ENCODE measurements at regions not wholly inside any gene's neighbourhood (a gene's known extent, or its start where the extent isn't known, plus 50 kb on each side); places are given as distances from the start of the nearest gene placed in this dataset.

DNA sequence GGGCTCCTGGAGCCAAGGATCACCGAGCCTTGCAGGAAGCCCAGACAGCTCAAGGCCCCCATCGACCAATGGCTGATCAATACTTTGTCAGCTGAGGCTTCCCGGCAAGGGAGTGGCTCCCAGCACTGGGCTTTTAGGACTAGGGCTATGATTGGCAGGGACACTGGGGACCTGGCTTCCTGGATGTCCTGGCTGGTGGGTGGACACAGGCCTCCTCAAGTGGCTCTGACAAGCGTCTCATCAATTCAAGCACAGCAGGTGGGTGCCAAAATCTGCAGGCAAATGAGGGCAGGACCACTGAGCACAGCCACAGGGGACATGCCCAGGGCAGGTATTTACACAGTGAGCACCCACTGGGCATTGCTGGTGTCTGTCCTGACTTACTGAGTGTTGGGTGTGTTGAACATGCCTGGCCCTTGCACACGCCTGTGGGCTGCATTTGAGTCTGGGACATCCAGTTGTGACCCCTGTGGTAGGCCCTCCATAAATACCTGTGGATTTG, 420.1 kb upstream of the SULF2 start:
- TF ChIP-seq CEBPB (IDR thresholded peaks at IDR 0.05) (no peak), TEAD4 (IDR thresholded peaks at IDR 0.05) (no peak), NFIC (IDR thresholded peaks at IDR 0.05) (no peak), TAF1 (IDR thresholded peaks at IDR 0.05; ENCODE audit: low read depth) (no peak), YY1 (IDR thresholded peaks at IDR 0.05; ENCODE audit: low read depth) (no peak), FOXM1 (IDR thresholded peaks at IDR 0.05; ENCODE audit: borderline replicate concordance, low read depth) (no peak), EP300 (IDR thresholded peaks at IDR 0.05; ENCODE audit: borderline replicate concordance) (no peak)
- TF ChIP-seq, protein P1, sequence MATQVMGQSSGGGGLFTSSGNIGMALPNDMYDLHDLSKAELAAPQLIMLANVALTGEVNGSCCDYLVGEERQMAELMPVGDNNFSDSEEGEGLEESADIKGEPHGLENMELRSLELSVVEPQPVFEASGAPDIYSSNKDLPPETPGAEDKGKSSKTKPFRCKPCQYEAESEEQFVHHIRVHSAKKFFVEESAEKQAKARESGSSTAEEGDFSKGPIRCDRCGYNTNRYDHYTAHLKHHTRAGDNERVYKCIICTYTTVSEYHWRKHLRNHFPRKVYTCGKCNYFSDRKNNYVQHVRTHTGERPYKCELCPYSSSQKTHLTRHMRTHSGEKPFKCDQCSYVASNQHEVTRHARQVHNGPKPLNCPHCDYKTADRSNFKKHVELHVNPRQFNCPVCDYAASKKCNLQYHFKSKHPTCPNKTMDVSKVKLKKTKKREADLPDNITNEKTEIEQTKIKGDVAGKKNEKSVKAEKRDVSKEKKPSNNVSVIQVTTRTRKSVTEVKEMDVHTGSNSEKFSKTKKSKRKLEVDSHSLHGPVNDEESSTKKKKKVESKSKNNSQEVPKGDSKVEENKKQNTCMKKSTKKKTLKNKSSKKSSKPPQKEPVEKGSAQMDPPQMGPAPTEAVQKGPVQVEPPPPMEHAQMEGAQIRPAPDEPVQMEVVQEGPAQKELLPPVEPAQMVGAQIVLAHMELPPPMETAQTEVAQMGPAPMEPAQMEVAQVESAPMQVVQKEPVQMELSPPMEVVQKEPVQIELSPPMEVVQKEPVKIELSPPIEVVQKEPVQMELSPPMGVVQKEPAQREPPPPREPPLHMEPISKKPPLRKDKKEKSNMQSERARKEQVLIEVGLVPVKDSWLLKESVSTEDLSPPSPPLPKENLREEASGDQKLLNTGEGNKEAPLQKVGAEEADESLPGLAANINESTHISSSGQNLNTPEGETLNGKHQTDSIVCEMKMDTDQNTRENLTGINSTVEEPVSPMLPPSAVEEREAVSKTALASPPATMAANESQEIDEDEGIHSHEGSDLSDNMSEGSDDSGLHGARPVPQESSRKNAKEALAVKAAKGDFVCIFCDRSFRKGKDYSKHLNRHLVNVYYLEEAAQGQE (IDR thresholded peaks at IDR 0.05; ENCODE audit: low read depth), result no peak

DNA sequence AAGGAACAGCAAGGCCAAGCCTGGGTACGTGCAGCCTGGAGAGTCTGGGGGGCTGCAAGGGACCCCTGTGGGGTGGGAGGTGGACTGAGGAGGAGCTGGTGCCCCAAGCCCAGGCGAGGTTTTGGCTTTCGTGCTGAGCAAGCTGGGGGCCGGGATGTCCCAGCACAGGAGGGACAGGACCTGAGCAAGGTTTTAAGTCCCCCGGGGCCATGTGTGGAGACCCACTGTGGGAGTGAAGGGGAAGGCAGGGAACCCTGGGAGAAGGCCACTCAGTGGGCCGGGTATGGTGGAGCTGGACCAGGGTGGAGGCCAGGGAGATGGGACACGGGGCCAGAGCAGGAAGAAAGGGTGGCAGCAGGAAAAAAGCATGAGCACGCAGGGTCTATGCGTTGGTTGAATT, 419.2 kb upstream of the SULF2 start:
- TF ChIP-seq, protein P2, sequence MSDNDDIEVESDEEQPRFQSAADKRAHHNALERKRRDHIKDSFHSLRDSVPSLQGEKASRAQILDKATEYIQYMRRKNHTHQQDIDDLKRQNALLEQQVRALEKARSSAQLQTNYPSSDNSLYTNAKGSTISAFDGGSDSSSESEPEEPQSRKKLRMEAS (IDR thresholded peaks at IDR 0.05), result no peak
- TF ChIP-seq EP300 (IDR thresholded peaks at IDR 0.05; ENCODE audit: borderline replicate concordance) (no peak), CEBPB (IDR thresholded peaks at IDR 0.05) (no peak), FOXM1 (IDR thresholded peaks at IDR 0.05; ENCODE audit: borderline replicate concordance, low read depth) (no peak), EGR1 (IDR thresholded peaks at IDR 0.05) (no peak), TEAD4 (IDR thresholded peaks at IDR 0.05) (no peak), TAF1 (IDR thresholded peaks at IDR 0.05; ENCODE audit: low read depth) (no peak), CREB1 (IDR thresholded peaks at IDR 0.05; ENCODE audit: low read depth) (no peak)
- TF ChIP-seq, protein P3, sequence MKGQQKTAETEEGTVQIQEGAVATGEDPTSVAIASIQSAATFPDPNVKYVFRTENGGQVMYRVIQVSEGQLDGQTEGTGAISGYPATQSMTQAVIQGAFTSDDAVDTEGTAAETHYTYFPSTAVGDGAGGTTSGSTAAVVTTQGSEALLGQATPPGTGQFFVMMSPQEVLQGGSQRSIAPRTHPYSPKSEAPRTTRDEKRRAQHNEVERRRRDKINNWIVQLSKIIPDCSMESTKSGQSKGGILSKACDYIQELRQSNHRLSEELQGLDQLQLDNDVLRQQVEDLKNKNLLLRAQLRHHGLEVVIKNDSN (IDR thresholded peaks at IDR 0.05), result no peak

DNA sequence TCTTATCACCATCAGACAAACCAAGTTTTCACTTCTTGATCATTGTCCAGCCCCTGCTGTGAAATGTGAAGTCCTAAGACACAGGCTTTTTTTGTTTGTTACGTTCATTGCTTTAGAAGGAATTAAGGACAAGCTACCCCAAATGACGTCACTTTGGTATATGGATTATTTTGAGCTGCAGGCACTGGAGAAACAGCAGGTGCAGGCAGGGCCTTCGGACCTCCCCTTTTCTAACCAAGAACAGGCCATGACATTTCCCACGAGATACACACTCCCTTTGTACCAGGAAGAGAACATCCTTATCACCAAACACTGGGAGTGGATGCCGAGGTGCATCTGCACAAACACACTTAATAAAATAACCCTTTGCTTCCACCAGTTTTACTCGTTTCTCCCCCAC, 418.0 kb upstream of the SULF2 start:
- no peak for TF ChIP-seq NFIC (IDR thresholded peaks at IDR 0.05)
- no peak for TF ChIP-seq RAD21 (IDR thresholded peaks at IDR 0.05; ENCODE audit: low read depth)
- no peak for TF ChIP-seq TCF12 (IDR thresholded peaks at IDR 0.05; ENCODE audit: low read depth)
- no peak for TF ChIP-seq TEAD4 (IDR thresholded peaks at IDR 0.05)
- no peak for TF ChIP-seq ZBTB7A (IDR thresholded peaks at IDR 0.05; ENCODE audit: low read depth)

DNA sequence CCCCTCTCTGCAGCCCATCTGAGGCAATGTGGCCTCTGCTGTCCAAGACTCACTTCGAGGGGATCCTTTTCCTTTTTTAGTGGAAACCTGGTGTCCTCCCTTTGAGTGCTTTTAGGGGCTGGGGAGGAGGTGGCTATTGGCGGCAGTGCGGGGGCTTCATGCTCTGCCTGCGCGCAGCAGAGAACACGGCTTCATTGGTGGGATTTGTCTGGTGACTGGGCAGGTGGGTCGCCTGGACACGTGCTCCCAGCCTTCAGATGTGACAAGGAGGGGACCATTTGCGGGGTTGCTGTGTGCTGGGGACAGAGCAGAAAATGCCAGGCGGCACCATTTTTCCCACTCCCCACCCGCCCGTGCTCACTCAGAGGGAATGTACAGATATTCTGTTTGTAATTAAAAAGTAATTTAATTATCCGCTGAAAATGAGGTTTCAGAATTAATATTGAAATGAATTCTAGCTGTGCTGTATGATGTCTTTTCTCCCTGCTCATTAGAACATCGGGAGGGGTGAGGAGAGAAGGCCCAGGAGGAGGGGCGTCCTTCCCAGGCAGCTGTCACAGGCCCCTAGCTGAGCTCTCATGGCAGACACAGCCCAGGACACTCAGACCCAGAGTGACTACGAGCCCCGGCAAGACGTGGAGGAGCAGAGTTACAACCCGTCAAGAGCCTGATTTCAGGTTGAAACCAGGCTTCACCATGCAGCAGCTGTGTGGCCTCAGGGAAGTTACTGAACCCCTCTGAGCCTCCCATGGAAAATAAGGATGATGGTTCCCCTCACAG, 417.2 kb upstream of the SULF2 start:
- TF ChIP-seq ZBTB7A (IDR thresholded peaks at IDR 0.05; ENCODE audit: low read depth), result no peak
- TF ChIP-seq FOXM1 (IDR thresholded peaks at IDR 0.05; ENCODE audit: borderline replicate concordance, low read depth), result no peak
- TF ChIP-seq YY1 (IDR thresholded peaks at IDR 0.05; ENCODE audit: low read depth), result no peak
- TF ChIP-seq TCF12 (IDR thresholded peaks at IDR 0.05; ENCODE audit: low read depth), result no peak
- TF ChIP-seq TEAD4 (IDR thresholded peaks at IDR 0.05), result no peak
- TF ChIP-seq, protein P3 (IDR thresholded peaks at IDR 0.05), result no peak
- TF ChIP-seq CREB1 (IDR thresholded peaks at IDR 0.05; ENCODE audit: low read depth), result no peak
- no peak for TF ChIP-seq CEBPB (IDR thresholded peaks at IDR 0.05)
- TF ChIP-seq, protein P1 (IDR thresholded peaks at IDR 0.05; ENCODE audit: low read depth), result no peak
- TF ChIP-seq, protein P2 (IDR thresholded peaks at IDR 0.05), result no peak
- TF ChIP-seq RAD21 (IDR thresholded peaks at IDR 0.05; ENCODE audit: low read depth), result no peak
- TF ChIP-seq EGR1 (IDR thresholded peaks at IDR 0.05), result no peak
- no peak for TF ChIP-seq NFIC (IDR thresholded peaks at IDR 0.05)
- no peak for TF ChIP-seq EP300 (IDR thresholded peaks at IDR 0.05; ENCODE audit: borderline replicate concordance)
- TF ChIP-seq TAF1 (IDR thresholded peaks at IDR 0.05; ENCODE audit: low read depth), result no peak

DNA sequence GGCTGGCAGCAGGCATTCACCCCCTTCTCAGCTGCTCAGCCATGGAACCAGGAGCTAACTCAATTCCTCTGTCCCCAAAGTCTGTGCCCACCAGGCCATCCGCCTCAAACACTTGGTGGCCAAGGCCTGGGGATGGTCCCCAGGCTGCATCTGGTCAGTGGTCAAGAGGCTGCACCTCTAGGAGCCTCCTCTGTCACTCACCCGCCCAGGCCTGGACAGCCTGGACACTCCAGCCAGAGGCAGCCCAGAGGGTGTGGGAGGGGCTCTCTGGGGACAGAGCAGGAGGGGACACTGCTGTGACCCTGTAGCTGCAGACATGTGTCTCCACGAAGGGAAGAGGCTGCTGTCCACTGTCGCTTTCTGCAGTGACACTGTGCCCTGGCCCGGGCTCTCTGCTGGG, 416.6 kb upstream of the SULF2 start:
- no peak for TF ChIP-seq NFIC (IDR thresholded peaks at IDR 0.05)
- TF ChIP-seq TAF1 (IDR thresholded peaks at IDR 0.05; ENCODE audit: low read depth), result no peak
- TF ChIP-seq, protein P3 (IDR thresholded peaks at IDR 0.05), result no peak
- TF ChIP-seq TEAD4 (IDR thresholded peaks at IDR 0.05), result no peak
- no peak for TF ChIP-seq TCF12 (IDR thresholded peaks at IDR 0.05; ENCODE audit: low read depth)
- no peak for TF ChIP-seq ZBTB7A (IDR thresholded peaks at IDR 0.05; ENCODE audit: low read depth)
- no peak for TF ChIP-seq YY1 (IDR thresholded peaks at IDR 0.05; ENCODE audit: low read depth)
- no peak for TF ChIP-seq EP300 (IDR thresholded peaks at IDR 0.05; ENCODE audit: borderline replicate concordance)
- no peak for TF ChIP-seq EGR1 (IDR thresholded peaks at IDR 0.05)

Measured in Ishikawa (cell line).